ENCODE measurements at regions not wholly inside any gene's neighbourhood (a gene's known extent, or its start where the extent isn't known, plus 50 kb on each side); places are given as distances from the start of the nearest gene placed in this dataset.

DNA sequence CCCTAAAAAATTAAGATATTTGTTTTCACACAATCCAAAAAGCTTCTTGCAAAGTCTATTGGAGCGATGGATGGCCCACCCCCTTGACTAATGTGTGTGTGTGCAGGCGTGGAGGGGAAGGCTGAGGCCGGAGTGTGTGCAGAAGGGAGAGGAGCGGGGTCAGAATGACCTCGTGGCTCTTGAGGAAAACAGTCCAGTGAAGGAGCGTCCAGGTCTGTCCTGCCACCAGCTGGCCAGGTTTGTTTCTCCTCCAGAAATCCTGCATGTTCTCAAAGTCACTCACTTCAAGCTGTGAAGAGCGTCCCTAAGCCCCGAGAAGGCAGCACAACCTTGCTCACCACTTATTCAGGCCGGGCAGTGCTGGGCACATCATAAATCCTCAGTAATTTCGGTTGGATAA lies 69.5 kb upstream of the SSX2IP start:
- no peak for DNase-seq

DNA sequence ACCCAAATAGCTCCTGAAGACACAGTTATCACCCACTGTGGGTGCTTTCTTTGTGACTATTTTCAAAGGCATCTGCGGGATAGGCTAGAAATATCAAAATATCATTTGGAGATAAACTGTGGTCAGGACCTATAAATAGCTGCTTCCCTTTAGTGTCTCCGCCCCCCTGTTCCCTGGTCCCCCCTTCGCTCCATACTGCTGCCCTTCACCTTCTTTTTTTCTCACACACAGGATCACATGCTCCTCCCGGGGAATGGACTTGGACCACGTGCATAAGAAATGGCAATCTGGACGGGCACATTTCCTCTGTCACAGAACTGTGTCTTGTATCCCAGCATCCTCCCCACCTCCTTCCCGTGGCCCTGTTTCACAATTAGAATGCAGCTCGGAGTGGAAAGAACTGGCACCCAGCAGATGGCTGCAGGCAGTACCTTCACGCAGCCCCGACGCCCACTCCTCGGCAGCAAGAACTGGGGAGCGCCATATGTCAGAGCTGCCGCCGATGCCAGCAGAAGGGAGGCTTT lies 68.8 kb upstream of the SSX2IP start:
- no peak for DNase-seq

DNA sequence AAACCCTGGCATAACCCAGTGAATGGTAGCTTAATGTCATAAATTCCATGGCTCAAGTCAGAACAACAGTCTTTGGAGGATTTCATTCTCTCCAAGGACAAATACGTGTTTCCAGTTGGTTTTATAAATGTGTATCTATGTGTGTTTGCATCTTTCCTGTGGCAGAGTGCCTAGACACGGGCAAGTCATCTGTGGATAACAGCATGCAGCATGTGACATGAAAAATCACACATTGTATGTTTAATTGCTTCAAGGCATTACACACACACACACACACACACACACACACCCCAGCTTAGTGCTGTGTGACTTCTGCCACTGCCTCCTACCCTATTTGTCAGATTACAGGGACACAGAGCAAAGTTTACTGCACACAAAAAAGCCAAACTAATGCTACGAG lies 68.2 kb upstream of the SSX2IP start:
- no peak for DNase-seq

DNA sequence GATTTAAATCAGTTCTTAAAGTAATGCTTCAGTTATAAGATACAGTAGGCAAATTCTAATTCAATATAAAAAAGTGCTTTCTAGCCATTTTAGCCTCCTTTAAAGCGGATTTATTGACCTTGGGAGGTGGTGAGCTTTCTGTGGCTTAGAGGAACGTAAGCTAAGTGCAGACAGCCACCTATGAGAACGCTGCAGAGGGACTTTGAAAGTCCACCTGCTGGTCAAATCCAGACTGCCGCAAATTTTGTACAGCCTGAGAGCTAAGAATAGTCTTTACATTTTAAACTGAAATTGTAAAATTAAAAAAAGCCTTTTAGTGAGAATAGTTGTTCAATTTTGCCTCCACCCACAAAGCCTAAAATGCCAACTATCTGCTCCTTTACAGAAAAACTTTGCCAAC lies 67.0 kb upstream of the SSX2IP start:
- DNase-seq = no peak

DNA sequence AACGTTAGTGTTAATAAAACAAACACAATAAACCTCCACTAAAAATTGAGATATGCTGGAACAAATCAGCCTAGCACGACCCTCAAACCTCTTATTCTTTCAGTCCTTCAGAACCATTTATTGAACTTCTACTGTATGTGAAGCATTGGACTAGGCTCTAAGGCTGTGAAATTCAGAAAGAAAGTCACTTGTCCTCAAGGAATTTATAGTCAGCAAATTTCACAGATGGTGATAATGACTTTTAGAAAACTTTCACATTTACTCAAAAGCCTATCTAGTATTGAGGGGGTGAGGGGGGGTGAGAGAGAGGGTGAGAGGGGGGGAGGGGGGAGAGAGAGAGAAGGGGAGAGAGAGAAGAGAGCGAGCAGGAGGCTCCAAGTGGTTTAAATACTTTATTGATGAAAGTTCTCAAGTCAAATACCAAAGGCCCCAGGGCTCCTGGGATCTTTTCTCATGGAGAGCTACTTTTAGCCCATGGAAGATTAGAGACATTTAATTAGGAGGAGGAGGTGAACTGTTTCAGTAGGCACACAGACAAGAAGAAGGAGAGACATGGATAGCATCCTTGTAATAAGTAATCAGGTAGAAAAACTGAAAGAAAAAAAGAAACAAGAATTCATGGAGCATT lies 66.3 kb upstream of the SSX2IP start:
- DNase-seq = no peak

DNA sequence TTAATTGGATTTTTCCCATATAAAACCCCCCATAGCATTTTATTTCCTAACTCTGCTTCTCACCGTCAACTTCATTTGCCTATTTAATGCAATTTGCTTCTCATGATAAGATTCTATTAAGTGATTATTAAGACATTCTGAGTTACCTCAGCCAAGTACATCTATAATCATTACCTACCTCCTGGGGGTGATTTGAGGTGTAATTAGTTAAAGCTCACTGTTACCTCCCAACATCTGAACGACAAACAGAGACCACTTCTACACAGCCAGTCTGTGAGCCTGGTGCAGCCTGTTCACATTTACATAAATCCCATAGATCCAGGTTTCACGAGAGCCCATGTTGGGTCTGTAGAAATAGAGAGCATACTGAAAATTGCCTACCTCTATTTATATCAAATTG lies 65.7 kb upstream of the SSX2IP start:
- no peak for DNase-seq

DNA sequence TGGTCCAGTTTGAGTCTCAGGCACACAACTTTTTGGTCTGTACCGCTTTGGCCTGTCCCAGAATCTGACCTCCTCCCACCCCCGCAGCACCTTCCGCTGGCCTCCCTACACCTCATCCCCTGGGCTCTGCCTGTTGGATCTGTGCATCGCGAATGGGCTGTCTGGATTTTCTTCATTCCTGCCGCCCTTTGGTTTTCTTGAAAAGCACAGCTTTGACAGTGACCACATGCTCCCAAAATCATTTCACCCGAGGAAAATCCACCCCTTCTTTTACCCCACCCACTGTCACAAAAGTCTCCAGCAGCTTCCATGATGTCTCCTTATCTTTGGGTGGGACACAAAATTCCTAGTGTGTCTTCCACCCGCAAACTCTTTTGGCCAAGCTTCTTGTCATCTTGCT lies 65.0 kb upstream of the SSX2IP start:
- DNase-seq = no peak

DNA sequence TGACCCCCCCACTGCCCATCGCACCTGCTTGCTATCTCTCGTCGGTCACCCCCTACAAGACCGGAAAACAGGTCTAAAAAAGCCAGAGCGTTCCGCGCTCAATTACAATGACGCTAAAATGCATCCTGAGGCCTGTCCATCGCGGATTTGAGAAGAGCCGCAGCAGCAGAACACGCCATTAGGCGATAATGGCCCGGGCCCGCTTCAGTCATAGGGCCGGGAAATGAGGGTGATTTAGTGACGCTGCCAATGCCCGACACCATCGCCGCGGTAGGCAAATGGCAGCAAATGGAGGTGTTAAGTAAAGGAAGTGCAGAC lies 64.1 kb upstream of the SSX2IP start:
- no peak for DNase-seq

DNA sequence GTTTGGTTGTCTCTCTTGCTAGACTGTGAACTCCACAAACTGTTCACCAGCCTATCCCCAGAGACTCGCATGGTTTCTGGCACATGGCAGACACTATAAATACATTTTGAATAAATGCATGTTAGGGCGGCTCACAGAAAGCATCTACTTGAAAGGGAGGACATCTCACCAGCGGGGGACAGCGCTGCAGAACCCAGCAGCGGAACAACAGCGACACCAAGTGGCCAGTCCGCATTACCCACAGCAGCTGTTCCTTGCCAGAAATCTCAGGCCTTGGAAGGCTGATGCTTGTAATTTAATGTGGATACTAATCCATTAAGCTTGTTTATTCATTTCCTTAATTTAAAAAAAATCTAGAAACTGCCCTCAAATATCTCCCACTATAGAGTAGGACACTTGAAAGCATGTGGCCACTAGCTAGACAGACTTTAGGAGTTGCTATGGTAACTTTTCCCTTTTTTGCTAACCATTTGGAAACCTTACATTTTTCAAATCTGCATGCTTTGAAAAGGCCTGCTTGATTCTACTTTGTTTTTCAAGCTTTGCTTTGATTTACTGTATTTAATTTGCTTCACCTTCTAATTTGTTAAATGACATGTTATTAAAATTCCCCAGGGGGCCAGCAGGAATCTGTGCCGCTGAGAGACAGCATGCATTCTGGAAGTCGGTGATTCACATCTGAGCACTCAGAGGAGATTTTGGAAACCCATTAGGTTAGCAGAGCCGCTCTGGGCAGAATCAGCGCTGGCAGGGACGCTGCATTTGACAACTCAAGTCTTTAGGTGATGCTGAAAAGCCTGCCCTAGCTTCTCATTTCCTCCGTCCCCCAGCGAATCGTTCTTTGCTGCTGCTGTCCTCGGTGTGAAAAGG lies 63.5 kb upstream of the SSX2IP start:
- DNase-seq = peak; percentile 86

DNA sequence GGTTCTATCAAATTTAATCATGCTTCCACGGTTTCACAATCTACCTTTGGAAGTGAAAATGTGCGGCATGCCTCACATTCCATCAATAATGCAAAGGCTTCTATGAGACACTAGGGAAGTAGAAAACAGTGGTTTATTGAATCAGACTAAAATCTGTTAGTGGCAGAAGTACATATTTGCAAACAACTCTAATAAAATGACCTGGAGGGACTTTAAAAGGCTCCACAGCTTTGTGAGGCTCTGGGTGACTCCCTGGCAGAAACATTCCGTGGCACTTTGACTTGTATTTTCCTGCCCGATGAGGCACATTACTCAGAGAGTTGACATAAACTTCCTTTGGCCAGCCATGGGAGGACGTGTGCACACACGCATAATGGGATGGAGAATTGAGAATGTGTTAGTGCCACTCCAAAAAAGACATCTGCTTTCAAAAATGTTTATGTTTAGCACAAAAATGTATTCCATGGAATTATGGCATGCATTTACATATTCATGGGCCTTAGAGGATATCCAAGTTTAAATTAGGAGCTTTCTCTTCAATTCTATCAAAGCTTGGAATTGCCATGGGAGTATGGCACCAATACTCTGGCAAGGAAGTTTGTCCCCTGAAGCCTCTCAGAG lies 60.0 kb upstream of the SSX2IP start:
- DNase-seq = no peak

DNA sequence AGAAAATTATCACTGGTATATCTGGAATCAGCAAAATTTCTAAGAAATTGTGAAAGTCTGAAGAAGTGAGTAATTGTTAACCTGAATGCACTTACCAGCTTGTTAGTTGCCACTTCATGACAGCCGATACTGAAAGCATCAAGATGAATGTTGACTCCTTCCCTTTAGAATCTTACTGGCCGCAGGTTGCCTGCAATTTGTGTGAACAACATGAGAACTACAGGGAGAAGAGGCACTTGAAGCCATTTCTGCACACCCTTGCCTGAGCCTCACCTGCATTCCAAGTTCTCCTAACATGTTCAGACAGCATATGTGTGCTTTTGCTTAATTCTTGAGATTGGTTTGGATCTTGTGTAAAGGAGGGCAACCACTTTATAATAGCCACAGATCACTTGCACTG lies 59.2 kb upstream of the SSX2IP start:
- no peak for DNase-seq

DNA sequence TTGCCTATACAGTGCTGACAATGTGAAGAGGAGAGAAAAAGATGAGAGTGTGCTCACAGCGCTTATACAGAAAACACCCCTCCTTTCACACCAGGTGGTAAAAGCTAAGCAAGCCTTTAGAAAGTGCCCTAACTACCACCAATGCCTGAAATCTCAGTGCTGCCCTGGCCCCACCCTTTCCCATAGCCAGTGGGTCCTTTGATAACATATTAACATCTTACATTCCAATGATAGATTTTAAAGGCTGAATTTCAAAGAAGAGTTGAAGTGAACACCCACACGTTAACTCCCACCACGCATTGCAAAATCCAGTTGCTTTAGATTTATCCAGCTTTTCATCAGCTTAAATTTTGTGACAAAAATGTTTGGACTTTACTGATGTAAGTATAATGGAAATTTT lies 58.1 kb upstream of the SSX2IP start:
- no peak for DNase-seq

DNA sequence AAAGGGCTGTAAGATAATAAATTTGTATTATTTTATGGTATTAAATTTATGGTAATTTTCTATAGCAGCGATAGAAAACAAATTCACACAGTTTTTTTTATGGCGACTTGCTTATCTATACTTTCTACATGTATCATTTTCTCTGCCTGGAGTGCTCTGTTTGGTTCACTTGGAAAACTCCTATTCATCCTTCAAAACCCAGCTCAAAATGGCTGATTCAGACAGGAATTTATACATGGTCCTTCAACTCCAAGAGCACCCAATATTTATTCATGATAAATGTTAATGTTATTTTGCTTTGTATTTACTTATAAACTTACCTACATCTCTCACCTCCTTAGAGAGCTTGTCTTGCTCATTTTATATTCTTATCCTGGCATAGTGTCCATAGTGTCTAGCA lies 55.6 kb upstream of the SSX2IP start:
- no peak for DNase-seq

DNA sequence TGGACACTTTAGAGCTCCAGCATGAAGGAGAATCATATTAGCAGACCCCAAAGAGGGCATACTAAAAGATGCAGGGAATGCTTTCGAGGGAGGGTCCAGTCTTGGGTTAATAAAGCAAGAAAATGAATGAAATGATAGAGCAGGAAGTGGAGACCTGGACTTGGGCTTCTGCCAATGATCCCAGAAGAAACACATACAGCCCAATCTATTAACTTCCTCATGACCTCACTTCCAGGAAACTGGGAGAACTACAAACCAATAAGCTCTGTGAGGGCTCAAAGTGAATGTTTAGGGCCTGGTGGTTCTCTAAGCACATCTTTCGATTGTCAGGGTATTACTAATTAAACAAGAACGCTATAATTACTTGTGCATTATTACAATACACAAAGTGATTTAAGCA lies 53.6 kb upstream of the SSX2IP start:
- DNase-seq = no peak

DNA sequence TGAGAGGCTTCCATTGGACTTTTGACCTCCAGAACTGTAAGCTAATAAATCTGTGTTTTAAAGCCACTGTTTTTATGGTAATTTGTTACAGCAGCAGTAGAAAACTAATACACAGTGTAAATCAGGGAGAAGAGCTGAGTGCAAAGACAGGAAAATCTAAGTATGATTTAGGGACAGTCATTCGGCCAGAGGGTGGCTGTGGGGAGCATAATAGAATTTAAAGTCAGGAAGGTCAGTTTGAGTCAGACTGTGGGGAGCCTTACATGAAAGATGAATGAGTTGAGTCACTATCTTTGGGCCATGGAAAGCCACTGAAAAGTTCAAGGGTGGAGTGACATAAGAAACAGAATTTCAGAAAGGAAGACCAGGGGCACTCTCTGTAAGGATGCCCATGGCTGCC lies 52.4 kb upstream of the SSX2IP start:
- no peak for DNase-seq

DNA sequence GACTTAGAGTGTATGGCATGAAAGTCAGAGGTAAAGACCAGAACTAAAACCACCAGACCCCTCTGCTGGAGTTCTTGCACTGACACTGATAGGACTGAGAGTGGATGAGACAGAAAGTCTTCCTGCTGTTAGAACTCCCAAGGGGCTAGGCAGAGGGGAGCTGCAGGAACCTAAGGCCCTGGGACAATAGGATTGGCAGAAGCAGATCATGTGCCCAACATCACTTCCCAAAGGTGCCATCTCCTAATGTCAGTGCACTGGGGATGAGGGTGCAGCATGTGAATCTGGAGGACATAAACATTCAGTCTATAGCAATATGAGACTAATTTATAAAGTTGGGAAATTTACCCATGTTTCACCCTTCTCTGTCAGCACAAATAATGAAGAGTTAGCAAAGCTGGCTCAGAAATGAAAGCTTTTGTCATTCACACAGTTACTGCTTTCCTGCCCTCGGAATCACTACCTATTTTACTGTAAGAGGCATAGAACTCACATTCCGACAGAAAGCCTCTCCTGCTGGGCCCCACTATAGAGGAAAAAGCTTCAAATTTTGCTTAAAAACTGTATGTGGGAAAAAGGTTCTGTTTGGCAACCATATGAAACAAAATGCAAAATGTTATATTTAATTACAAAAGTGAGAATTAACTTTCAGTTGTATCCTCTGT lies 49.9 kb upstream of the SSX2IP start:
- no peak for DNase-seq

Measured in hindlimb muscle (tissue), 1 donor.